Stimulated activated naive CD4-positive, alpha-beta T cell treated with Interleukin-2 at 50 U/mL for 16 hours (primary cell): ENCODE measurements at regions not wholly inside any gene's neighbourhood (a gene's known extent, or its start where the extent isn't known, plus 50 kb on each side); places are given as distances from the start of the nearest gene placed in this dataset.

ENCODE experiments used
- DNase-seq: peaks from one replicate; lab custom pipeline; 2025; lab: John Stamatoyannopoulos, UW

- no peak for DNase-seq
Measured at GRCh38 chr3:117304681-117305080, 595.1 kb downstream of the TUSC7 start.

DNA sequence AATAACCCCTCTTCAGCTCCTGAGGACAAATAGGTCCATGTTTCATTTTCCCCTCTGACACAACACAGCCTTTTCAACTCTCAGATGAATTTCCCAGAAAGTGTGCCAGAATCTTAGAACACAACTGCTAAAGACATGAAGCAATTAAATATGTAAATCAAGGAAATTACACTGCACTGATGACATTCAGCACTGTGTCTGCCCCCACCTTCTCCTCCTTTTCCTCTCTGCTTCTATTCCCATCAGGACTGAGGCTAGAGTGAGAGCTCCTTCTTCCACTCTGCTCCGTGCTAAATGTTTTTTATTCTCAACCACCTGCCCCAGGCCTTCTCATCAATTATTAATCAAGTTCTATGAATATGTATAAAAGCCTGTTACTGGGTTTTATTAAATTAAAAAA lies 596.1 kb downstream of the TUSC7 start:
- no peak for DNase-seq

GRCh38 chr3:117306299-117306698 lies 596.7 kb downstream of the TUSC7 start:
- no peak for DNase-seq

- no peak for DNase-seq
Measured at GRCh38 chr3:117308353-117308752, 598.8 kb downstream of the TUSC7 start.

- DNase-seq = no peak
Measured at GRCh38 chr3:117308756-117309155, 599.2 kb downstream of the TUSC7 start.

GRCh38 chr3:117310536-117310935 lies 601.0 kb downstream of the TUSC7 start:
- no peak for DNase-seq

DNA sequence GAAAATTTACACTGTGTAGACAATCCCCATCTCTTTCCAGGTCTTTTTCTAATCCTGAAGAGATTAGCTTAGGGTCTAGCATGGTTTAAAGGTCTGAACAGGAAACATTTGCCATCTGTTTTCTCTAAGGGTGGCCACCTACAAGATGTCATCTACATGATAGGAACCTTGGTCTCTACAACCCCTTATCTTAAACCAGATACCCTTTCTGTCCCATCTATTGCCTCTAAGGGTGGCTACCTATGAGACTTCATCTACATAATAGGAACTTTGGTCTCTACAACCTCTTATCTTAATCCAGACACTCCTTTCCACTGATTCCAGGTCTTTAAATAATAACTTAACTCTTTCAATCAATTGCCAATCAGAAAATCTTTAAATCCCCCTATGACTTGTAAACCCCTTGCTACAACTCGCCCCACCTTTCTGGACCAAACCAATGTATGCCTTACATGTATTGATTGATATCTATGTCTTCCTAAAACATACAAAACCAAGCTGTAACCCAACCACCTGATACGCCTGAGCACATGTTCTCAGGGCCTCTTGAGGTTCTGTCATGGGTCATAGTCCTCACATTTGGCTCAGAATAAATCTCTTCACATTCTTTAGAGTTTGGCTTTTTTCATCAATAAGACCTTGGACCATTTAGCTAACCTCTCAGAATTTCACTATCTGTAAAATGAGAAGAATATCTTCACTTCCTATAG lies 605.0 kb downstream of the TUSC7 start:
- DNase-seq = no peak

DNA sequence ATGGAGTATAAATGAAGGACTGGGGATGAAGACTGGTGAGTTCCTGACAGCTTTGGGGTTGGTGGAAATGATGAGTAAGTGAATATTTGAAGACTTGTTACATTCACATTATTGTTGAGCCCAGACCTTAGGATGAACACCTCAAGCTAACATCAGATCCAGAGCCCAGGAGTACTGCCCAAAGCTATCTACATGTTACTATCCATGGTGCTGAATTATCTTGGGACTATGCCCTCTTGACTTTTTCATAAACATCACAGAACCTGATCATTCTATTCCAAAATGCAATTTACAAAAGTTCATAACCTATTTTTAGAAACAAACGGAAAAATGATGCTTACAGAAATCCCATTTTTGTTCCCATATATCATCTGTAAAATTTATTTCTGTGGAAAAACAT lies 613.3 kb downstream of the TUSC7 start:
- DNase-seq = no peak

GRCh38 chr3:117346901-117347300 lies 637.3 kb downstream of the TUSC7 start:
- DNase-seq = no peak

DNA sequence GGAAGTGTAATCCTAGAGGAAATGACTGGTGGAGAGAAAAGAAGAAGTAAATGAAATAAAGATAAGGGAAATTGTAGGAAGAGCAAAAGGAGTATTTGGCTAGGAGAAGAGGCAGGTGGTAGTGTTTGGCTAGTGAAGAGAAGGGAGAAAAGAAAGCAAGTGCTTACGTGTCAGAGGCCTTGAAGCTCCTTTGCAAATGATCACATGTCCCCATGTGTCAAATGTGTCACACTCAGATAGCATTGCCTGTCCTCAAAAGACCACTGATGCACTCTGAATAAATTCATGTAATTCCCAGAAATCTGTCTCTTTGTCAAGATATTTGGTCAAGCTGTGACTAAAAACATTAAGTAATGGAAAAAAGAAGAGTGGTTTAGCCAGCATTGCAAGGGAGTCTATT lies 639.3 kb downstream of the TUSC7 start:
- no peak for DNase-seq

DNA sequence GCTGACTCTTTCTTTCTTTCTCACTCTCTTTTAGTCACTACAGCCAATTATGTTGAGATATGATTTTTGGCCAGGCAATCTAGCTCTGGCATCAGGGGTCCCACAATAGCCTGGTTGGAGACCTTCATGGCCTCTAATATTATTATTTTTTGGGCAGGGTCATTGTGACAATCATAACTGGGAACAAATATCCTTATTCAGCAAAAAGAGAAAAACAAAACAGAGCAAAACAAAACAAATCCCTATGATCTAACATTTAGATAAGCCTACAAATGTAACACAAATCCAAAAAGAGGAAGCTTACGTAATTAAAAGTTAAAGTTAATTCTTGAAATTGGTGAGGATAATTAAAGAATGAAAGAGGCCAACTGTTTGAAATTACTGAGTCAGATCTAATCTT lies 640.0 kb downstream of the TUSC7 start:
- no peak for DNase-seq

DNA sequence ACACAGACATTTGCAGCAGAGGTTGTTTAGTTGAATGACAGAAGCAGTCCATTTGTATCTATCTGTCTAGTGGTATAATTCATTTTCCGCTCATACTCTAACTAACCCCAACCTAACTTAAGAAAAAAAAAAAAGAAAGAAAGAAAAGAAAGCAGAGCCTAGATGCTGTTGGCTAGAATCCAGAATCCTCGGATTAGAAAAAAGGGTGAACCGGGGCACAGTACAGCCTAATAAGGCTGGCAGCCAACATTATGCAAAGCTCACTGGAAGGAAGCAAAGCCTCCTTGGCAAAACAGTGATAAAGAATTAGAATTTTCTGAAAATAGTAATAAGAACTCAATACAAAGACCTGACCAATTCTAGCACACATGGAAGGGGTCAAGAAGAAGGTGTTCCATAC lies 640.8 kb downstream of the TUSC7 start:
- DNase-seq = no peak

DNA sequence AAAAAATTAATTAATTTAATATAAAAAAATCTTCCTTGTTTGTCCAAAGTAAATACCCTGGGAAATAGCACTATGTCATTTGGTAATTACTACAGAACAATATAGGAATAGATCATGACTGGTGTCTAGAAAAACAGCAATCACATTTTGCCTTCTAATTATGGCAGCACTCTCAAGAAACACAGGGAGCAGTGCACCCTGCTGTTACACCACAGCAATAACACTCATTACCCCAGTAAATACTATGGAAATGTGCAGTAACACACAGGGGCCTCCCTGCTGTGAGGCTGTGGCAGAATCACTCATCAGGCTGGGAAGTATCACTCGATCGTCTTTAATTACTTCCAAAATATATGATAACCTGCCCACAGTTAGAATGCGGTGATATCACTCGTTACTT lies 646.0 kb downstream of the TUSC7 start:
- no peak for DNase-seq

DNA sequence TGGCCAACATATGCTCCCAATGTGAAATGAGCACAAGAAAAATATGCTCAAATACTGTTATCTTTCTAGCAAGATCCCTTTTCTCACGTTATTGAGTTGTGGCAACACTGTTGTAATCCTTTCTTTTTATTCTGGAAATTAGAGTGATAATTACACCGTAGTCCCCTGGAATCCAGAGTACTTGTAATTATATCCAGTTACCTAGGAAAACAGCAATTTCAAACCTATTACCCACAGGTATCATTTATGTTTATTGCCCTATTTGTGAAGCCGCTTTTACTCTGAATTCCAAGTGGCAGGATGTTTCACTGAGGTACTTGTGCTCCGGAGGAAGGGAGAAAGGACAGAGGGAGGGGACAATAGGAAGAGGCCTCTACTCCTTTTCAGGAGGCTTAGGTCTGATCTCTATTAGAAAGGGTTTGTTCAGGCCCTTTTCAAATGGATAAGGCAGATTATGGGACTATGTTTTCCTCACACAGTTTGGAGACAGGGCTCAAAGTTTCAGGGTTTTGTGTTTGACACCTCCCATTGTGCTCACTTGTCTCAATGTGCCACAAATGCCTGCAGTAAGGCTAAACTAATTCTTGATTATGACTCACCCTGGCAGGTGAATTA lies 646.6 kb downstream of the TUSC7 start:
- no peak for DNase-seq

DNA sequence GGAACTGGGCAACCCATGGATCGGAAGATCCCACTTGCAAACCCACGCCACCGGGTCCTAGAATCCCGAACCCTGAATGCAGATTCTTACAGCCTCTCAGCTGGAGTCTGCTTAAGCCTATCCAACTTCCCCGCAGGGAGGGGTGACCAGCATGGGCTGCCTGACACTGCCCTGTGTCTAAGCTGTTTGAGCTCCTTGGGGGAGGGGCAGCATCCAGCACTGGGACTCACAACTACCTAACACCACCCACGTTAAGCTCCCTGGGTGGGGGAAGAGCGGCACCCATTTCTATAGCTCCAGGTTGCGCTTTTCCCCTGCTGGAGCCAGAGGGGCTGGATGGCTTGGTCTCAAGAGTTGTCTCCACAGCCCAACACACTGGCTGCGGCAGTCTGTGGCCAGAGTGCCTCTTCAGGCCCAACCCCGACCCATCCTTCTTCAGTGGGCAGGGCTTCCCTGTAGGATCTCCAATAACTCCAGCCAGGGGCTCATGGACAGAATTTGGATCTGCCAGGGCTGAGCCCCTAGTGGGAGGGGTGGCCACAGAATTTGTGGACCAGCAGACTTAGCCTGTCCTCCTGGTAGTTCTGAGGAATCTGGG lies 649.2 kb downstream of the TUSC7 start:
- no peak for DNase-seq

DNA sequence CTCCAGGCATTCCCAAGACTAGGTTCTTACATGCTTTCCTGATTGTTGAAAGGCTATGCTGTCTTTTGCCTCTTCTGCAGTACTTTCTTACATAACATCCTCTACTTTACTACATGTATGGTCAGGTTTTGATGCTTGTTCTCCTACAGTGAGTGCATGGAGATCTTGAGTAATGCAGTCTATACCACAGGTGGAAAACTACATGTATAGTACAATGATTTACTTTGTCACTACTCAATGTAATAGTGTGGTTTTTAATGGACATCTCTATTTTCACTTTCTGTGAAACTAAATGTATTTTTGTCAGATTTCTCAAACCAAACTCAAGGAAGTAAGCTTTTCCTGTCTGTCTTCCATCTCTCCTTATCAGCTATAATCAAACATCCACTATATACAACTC lies 657.0 kb downstream of the TUSC7 start:
- no peak for DNase-seq

DNA sequence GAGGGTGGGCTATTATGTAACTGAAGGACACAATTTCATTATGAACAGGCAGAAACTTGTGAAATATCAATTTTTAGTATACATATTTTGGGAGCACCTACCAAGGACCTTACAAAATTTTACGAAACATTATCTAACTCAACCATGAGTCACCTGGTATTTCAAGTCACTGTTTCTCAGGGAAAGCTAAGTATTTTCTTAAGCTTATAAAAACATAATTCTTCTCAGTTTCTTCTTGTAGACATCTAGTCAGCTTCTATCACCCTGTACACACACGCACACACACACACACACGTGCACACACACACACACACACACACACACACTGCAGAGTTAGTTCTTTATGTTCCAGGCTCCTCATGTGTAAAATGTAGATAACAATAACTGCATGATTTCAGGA lies 658.3 kb downstream of the TUSC7 start:
- no peak for DNase-seq

GRCh38 chr3:117380631-117381030 lies 671.1 kb downstream of the TUSC7 start:
- DNase-seq = no peak

DNA sequence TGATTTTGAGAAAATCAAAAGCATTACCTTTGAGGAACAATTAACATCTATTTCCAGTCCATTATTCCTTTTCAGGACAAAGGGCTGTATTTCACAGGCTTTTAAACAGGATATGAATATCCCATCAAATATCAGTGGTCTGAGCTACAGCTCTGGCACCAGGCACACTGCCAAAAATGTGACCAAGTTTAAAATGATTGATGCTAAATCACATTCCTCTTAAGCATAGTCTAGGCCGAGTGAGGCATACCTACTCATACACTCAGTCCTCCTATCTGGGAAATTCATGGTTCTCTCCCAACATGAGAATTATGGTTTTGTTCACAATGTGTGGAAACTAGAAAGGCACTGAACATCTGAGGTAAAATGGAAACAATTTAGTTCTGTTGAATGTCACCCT lies 683.5 kb downstream of the TUSC7 start:
- DNase-seq = no peak

GRCh38 chr3:117398141-117398899 lies 688.7 kb downstream of the TUSC7 start:
- no peak for DNase-seq

- no peak for DNase-seq
Measured at GRCh38 chr3:117399311-117400078, 689.9 kb downstream of the TUSC7 start.

GRCh38 chr3:117400303-117400702 lies 690.7 kb downstream of the TUSC7 start:
- no peak for DNase-seq
